Thyroid gland (tissue), 4 donors: ENCODE measurements at regions not wholly inside any gene's neighbourhood (a gene's known extent, or its start where the extent isn't known, plus 50 kb on each side); places are given as distances from the start of the nearest gene placed in this dataset.

Experiments
- DNase-seq, 2 donors: peaks; one replicate each; pipeline ENCODE4 v3.0.0-alpha.2; 2019
- H3K27ac ChIP-seq, 3 donors: fragments of 200-600 bp; sonication (generic); 1 replicate in 2 of 3; 2 replicates in 1 of 3; pipeline ENCODE4 v1.5.1; 2016 to 2019; ENCODE audit warnings: mild to moderate bottlenecking in 1 of 3, moderate library complexity in 1 of 3
- H3K27me3 ChIP-seq: fragments of 200-600 bp; sonication (generic); one replicate; pipeline ENCODE4 v1.5.1; 2019
- H3K36me3 ChIP-seq, 2 donors: fragments of 200-600 bp; sonication (generic); one replicate each; pipeline ENCODE4 v1.5.1; 2016 to 2019
- H3K4me1 ChIP-seq, 2 donors: fragments of 200-600 bp; sonication (generic); one replicate each; pipeline ENCODE4 v1.5.1; 2017 to 2019
- H3K4me3 ChIP-seq, 3 donors: fragments of 200-600 bp; sonication (generic); replicated peaks in 1 of 3; 1 replicate in 2 of 3; 2 replicates in 1 of 3; pipeline ENCODE4 v1.5.1; 2016; ENCODE audit warnings: mild to moderate bottlenecking in 1 of 3
- H3K9me3 ChIP-seq: fragments of 200-600 bp; sonication (generic); one replicate; pipeline ENCODE4 v1.5.1; 2017
- CTCF ChIP-seq, 6 experiments: fragments of 200-600 bp in 3 of 6; fragments of 450-650 bp in 3 of 6; sonication (generic) in 3 of 6; IDR thresholded peaks; one replicate each; pipeline ENCODE4 v1.5.1; 2016 to 2019; ENCODE audit warnings: antibody characterized with exemption in 6 of 6, mild to moderate bottlenecking in 2 of 6, inconsistent platforms in 1 of 6, moderate library complexity in 1 of 6
- POLR2A ChIP-seq, 2 donors: fragments of 450-650 bp; IDR thresholded peaks; one replicate each; pipeline ENCODE4 v1.6.1; 2017; ENCODE audit warnings: antibody characterized with exemption in 2 of 2, mild to moderate bottlenecking in 2 of 2, moderate library complexity in 1 of 2
- WGBS, 2 donors: methylation state at CpG; one replicate each; pipeline ENCODE4 v1.1.5; 2017; 5-methylcytosine and 5-hydroxymethylcytosine counted together
- intact Hi-C: fragments of 100-400 bp; cut with DNase I; formaldehyde crosslinking; loops from one replicate; pipeline ENCODE4 v1.15.1; 2023

- H3K27me3 ChIP-seq = no peaks in the 10 kb centered on the region
- H3K4me1 ChIP-seq = no peaks in the 10 kb centered on the region
- H3K36me3 ChIP-seq = no peaks in the 10 kb centered on the region
- TF ChIP-seq POLR2A (IDR thresholded peaks at IDR 0.05) (no peak), CTCF (IDR thresholded peaks at IDR 0.05) (no peak)
- DNase-seq = no peak
- no peak overlapping the region for H3K27ac ChIP-seq
- no peak overlapping the region for H3K4me3 ChIP-seq
- 79 to 84% methylated on average over 5 to 6 of the region's 6 CpGs for WGBS, 2 donors
- H3K9me3 ChIP-seq = no peaks in the 10 kb centered on the region
- intact Hi-C loops = no loop called here
Observed at GRCh38 chr3:4174791-4175190, 128.4 kb upstream of the SETMAR start.

- no peak for DNase-seq
- Histone ChIP-seq H3K27ac (no peak overlapping the region), H3K36me3 (no peaks in the 10 kb centered on the region), H3K4me1 (no peaks in the 10 kb centered on the region), H3K27me3 (no peaks in the 10 kb centered on the region), H3K9me3 (no peaks in the 10 kb centered on the region), H3K4me3 (no peak overlapping the region)
- TF ChIP-seq POLR2A (IDR thresholded peaks at IDR 0.05) (no peak), CTCF (IDR thresholded peaks at IDR 0.05) (no peak)
- intact Hi-C loops = no loop called here
Observed at GRCh38 chr3:4191971-4192370, 111.2 kb upstream of the SETMAR start.

DNA sequence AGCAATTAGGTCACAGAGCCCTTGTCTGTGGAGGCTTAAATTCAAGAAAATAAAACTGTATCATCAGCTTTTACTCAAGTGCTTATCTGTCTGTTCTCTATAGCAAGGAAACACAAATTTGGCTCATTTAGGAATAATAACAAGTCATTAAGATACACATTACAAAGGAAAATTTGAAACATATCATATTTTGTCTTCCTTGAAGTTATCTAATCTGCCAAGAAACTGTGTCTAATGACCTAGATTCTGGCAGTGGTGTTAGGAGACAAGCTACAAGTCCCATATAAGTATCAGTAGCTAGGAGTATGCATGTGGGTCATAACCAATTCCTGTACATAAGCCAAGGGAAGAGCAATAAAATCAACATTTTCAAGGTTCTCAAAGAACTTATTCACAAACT is 108.2 kb upstream of the SETMAR start:
- Histone ChIP-seq H3K4me3 (no peak overlapping the region), H3K9me3 (no peaks in the 10 kb centered on the region), H3K4me1 (no peaks in the 10 kb centered on the region), H3K27me3 (no peaks in the 10 kb centered on the region), H3K27ac (no peak overlapping the region), H3K36me3 (no peaks in the 10 kb centered on the region)
- TF ChIP-seq CTCF (IDR thresholded peaks at IDR 0.05) (no peak), POLR2A (IDR thresholded peaks at IDR 0.05) (no peak)
- intact Hi-C loops = no loop called here
- no peak for DNase-seq

DNA sequence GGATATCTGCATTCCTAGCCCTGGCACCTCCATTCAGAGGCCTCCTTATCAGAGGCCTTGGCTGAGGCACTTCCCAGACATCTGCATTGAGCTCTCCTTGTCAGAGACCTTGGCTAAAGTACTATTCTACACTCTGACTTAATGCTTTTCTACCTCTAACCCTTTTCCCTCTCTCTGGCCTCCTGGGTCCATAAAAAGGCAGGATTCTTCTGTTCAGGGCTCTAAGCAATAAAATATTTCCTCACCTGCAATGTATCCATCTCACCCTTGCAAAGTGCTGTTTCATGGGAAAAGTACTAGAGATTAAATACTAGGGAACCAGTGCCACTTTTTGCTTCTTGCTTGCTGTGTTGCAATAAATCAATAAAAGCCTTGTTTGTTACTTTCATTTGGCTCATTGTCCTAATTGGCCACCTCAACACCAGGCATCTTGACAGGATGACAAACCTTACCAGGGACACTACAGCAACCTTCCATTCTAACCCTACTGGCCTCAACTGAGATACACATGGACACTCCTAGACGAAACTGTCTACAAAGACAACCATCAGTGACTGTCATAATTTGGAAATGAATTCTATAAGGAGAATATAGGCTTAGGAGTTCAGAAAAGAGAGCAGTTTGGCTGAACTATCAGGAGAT is 106.5 kb upstream of the SETMAR start:
- TF ChIP-seq POLR2A (IDR thresholded peaks at IDR 0.05) = no peak
- TF ChIP-seq CTCF (IDR thresholded peaks at IDR 0.05) = no peak

GRCh38 chr3:4197670-4198069 is 105.5 kb upstream of the SETMAR start:
- 93 to 95% methylated on average over 6 of the region's 6 CpGs for WGBS, 2 donors

More for the DNA sequence above, 106.5 kb upstream of the SETMAR start:
- Histone ChIP-seq H3K4me3 (no peak overlapping the region), H3K27me3 (no peaks in the 10 kb centered on the region), H3K36me3 (no peaks in the 10 kb centered on the region), H3K4me1 (no peaks in the 10 kb centered on the region), H3K9me3 (no peaks in the 10 kb centered on the region), H3K27ac (no peak overlapping the region)
- intact Hi-C loops = no loop called here
- DNase-seq = no peak
- WGBS, 2 donors = 96 to 100% methylated on average over 1 of the region's 1 CpG

More at GRCh38 chr3:4197670-4198069, 105.5 kb upstream of the SETMAR start:
- Histone ChIP-seq H3K27me3 (no peaks in the 10 kb centered on the region), H3K4me3 (no peak overlapping the region), H3K27ac (no peak overlapping the region), H3K4me1 (no peaks in the 10 kb centered on the region), H3K9me3 (no peaks in the 10 kb centered on the region), H3K36me3 (no peaks in the 10 kb centered on the region)
- intact Hi-C loops = no loop called here
- no peak for DNase-seq
- TF ChIP-seq CTCF (IDR thresholded peaks at IDR 0.05) (no peak), POLR2A (IDR thresholded peaks at IDR 0.05) (no peak)
